ENCODE measurements at regions not wholly inside any gene's neighbourhood (a gene's known extent, or its start where the extent isn't known, plus 50 kb on each side); places are given as distances from the start of the nearest gene placed in this dataset.

- TF ChIP-seq POLR2A (IDR thresholded peaks at IDR 0.05; ENCODE audit: low read length) (no peak), GATA1 (IDR thresholded peaks at IDR 0.05; ENCODE audit: low read depth, low read length) (no peak)
Observed at GRCh38 chr4:184949020-184949419, 69.3 kb upstream of the HELT start.

Measured in erythroblast (primary cell).